Ishikawa (cell line): ENCODE measurements at regions not wholly inside any gene's neighbourhood (a gene's known extent, or its start where the extent isn't known, plus 50 kb on each side); places are given as distances from the start of the nearest gene placed in this dataset.

Source experiments
- CEBPB ChIP-seq: IDR thresholded peaks from 2 replicates; pipeline ENCODE4 v1.6.1; 2012
- CREB1 ChIP-seq: IDR thresholded peaks from 2 replicates; pipeline ENCODE4 v1.6.1; 2012; ENCODE audit warnings: low read depth
- EP300 ChIP-seq: IDR thresholded peaks from 2 replicates; pipeline ENCODE4 v1.6.1; 2012; ENCODE audit warnings: borderline replicate concordance
- FOXM1 ChIP-seq: IDR thresholded peaks from 2 replicates; pipeline ENCODE4 v1.6.1; 2012; ENCODE audit warnings: low read depth, borderline replicate concordance
- NFIC ChIP-seq: IDR thresholded peaks from 2 replicates; pipeline ENCODE4 v1.6.1; 2012
- RAD21 ChIP-seq: IDR thresholded peaks from 2 replicates; pipeline ENCODE4 v1.6.1; 2012; ENCODE audit warnings: low read depth
- REST ChIP-seq: IDR thresholded peaks from 2 replicates; pipeline ENCODE4 v1.6.1; 2012; ENCODE audit warnings: low read depth, mild to moderate bottlenecking
- TAF1 ChIP-seq: IDR thresholded peaks from 2 replicates; pipeline ENCODE4 v1.6.1; 2012; ENCODE audit warnings: low read depth, mild to moderate bottlenecking
- TCF12 ChIP-seq: IDR thresholded peaks from 2 replicates; pipeline ENCODE4 v1.6.1; 2012; ENCODE audit warnings: low read depth
- TEAD4 ChIP-seq: IDR thresholded peaks from 2 replicates; pipeline ENCODE4 v1.6.1; 2012
- YY1 ChIP-seq: IDR thresholded peaks from 2 replicates; pipeline ENCODE4 v1.6.1; 2012; ENCODE audit warnings: low read depth
- TF ChIP-seq, protein P1 (sequence below): IDR thresholded peaks from 2 replicates; pipeline ENCODE4 v1.6.1; 2012
- TF ChIP-seq, protein P2 (sequence below): IDR thresholded peaks from 2 replicates; pipeline ENCODE4 v1.6.1; 2012

- no peak for TF ChIP-seq EP300
- no peak for TF ChIP-seq YY1
- TF ChIP-seq TCF12: no peak
- no peak for TF ChIP-seq TAF1
- TF ChIP-seq, protein P1, sequence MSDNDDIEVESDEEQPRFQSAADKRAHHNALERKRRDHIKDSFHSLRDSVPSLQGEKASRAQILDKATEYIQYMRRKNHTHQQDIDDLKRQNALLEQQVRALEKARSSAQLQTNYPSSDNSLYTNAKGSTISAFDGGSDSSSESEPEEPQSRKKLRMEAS: no peak
- TF ChIP-seq RAD21: no peak
- TF ChIP-seq CEBPB: no peak
- no peak for TF ChIP-seq NFIC
- TF ChIP-seq FOXM1: no peak
- TF ChIP-seq, protein P2, sequence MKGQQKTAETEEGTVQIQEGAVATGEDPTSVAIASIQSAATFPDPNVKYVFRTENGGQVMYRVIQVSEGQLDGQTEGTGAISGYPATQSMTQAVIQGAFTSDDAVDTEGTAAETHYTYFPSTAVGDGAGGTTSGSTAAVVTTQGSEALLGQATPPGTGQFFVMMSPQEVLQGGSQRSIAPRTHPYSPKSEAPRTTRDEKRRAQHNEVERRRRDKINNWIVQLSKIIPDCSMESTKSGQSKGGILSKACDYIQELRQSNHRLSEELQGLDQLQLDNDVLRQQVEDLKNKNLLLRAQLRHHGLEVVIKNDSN: no peak
- no peak for TF ChIP-seq CREB1
- TF ChIP-seq REST: no peak
- no peak for TF ChIP-seq TEAD4
These were observed 82.0 kb upstream of the WDR17 start for GRCh38 chr4:175983636-175984035.
